NOMO-1 treated with DMSO at 0.1 percent for 48 hours (cell line): ENCODE measurements at regions not wholly inside any gene's neighbourhood (a gene's known extent, or its start where the extent isn't known, plus 50 kb on each side); places are given as distances from the start of the nearest gene placed in this dataset.
"Not testable (repeated sequence)": the region's sequence is repeated elsewhere in the genome, so short reads cannot be mapped to it uniquely, and the experiment has no call there.

Source experiments
- DNase-seq: peaks from one replicate; lab custom pipeline; 2025; ENCODE audit not compliant: unreplicated experiment; lab: John Stamatoyannopoulos, UW

DNA sequence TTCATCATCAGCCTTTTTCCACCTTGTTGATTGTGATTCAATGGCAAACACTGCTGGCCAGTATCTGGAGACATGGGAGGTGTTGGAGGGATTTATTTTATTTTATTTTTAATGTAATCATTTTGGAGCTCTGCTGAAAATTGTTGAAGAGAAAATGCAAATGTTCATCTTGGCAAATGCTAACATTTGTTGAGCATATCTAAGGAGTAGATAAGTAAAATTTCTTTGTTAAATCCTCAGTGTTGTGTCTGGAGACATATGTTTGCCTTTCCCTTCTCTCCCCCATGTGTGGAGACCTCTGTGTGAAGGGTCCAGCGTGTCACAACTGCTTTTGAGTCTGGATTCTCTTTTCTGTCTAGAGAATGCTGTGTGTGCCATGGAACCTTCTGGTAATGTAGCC, 300.3 kb downstream of the FZD1 start:
- no peak for DNase-seq

- DNase-seq, result no peak
Measured at GRCh38 chr7:91565499-91566401, 301.5 kb downstream of the FZD1 start.

DNA sequence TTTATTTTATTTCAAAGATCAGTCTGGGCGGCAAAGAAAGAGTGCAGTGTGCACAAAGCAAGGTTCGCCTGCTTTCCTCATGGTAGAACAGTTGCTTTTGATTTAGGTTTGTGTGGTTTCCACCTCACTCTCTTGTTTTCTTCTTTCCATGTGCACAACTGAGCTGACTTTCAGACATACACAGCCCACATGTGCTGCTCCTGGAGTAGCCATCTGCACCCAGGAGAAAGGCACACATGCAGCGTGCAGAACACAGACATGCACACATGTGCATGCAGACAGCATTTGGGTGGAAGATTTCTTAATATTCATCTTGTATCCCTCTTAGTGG, 302.1 kb downstream of the FZD1 start:
- DNase-seq, result no peak

GRCh38 chr7:91567081-91568012, 303.1 kb downstream of the FZD1 start:
- DNase-seq, result no peak

DNA sequence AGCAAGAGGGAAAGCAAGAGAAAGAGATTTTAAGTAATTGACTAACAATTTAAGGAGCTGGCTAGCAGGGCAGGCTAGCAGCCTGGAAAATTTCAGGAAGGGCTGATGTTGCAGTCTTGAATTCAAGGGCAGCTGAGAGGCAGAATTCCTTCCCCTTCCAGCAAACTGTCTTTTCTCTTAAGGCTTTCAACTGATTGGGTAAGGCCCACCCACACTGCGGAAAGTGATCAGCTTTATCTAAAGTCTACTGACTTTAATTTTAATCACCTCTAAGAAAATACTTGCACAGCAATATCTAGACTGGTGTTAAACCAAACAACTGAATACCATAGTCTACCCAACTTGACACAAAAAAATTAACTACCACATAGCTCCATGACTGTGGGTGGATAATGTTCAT, 303.9 kb downstream of the FZD1 start:
- no peak for DNase-seq

GRCh38 chr7:91569728-91570457, 305.7 kb downstream of the FZD1 start:
- no peak for DNase-seq

GRCh38 chr7:91570560-91570959, 306.3 kb downstream of the FZD1 start:
- no peak for DNase-seq

- DNase-seq, result no peak
Measured at GRCh38 chr7:91571601-91572000, 307.4 kb downstream of the FZD1 start.

DNA sequence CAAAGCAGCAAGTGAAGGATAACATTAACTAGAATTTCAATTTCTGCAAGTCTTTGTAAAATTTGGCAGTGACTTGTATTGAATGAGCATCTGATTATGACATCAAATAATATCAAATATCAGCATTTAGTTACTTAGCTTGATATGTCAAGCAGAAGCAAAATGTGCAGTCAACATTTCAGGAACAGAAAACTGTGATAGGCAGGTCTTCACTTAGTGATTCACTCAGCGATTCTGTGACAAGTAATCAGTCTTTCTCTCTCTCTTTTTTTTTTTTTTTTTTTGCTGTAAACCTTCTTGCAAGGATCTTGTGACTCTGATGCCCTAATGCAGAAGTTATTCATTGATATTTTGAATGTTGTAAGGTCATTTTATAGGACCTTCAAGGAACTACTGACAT, 307.1 kb downstream of the MTERF1 start:
- DNase-seq, result no peak

DNA sequence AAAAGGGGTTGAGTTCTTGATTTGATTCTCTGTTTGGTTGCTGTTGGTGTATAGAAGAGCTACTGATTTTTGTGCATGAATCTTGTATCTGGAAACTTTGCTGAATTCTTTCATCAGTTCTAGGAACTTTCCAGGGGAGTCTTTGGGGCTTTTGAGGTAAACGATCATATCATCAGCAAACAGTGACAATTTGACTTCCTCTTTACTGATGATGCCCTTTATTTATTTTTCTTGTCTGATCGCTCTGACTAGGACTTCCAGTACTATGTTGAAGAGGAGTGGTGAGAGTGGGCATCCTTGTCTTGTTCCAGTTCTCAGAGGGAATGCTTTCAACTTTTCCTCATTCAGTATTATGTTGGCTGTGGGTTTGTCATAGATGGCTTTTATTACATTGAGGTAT, 304.0 kb downstream of the MTERF1 start:
- DNase-seq, result not testable (repeated sequence)

GRCh38 chr7:91579837-91580236, 300.7 kb downstream of the MTERF1 start:
- no peak for DNase-seq

- no peak for DNase-seq
Measured at GRCh38 chr7:91582799-91583477, 297.6 kb downstream of the MTERF1 start.

- peak; percentile 83 for DNase-seq
Measured at GRCh38 chr7:91596287-91596686, 284.2 kb downstream of the MTERF1 start.

DNA sequence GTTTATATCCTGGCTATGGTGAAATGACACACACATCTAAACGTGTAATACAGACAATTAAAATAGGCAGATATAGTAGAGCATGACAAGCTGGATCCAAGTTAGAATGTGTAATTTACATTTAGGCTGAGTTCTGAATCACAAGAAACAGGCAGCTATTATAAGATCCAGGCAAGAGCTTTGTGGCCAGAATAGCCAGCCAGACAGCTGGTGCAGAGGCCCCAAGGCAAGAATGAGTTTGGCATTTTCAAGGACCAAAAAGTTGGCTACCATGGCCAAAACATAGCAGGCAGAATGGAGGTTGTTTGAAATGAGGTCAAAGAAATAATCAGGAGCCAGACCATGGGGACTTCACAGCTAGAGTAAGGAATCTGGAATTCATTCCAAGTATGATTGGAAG, 281.7 kb downstream of the MTERF1 start:
- no peak for DNase-seq

GRCh38 chr7:91600112-91600511, 280.4 kb downstream of the MTERF1 start:
- DNase-seq, result no peak

- no peak for DNase-seq
Measured at GRCh38 chr7:91603707-91604106, 276.8 kb downstream of the MTERF1 start.

- DNase-seq, result no peak
Measured at GRCh38 chr7:91608606-91609005, 271.9 kb downstream of the MTERF1 start.

- no peak for DNase-seq
Measured at GRCh38 chr7:91609525-91609924, 271.0 kb downstream of the MTERF1 start.

DNA sequence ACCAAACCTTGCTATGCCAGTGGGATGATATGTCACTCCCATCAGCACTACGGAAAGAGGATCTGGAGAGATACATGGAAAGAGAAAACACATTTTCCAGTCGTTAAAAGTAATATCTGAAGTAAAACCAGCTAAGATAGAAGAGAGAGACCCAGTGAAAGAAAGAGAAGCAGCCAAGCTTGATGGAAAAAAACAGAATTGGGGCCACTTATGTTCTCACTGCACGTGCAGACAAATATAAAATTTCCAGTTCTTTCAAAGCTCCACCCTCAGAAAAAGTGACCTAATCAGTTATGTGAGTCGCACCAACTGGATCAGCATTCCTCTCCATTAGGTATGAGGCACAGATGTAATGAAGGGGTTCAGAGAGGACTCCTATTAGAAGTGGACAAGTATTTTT, 266.1 kb downstream of the MTERF1 start:
- no peak for DNase-seq

DNA sequence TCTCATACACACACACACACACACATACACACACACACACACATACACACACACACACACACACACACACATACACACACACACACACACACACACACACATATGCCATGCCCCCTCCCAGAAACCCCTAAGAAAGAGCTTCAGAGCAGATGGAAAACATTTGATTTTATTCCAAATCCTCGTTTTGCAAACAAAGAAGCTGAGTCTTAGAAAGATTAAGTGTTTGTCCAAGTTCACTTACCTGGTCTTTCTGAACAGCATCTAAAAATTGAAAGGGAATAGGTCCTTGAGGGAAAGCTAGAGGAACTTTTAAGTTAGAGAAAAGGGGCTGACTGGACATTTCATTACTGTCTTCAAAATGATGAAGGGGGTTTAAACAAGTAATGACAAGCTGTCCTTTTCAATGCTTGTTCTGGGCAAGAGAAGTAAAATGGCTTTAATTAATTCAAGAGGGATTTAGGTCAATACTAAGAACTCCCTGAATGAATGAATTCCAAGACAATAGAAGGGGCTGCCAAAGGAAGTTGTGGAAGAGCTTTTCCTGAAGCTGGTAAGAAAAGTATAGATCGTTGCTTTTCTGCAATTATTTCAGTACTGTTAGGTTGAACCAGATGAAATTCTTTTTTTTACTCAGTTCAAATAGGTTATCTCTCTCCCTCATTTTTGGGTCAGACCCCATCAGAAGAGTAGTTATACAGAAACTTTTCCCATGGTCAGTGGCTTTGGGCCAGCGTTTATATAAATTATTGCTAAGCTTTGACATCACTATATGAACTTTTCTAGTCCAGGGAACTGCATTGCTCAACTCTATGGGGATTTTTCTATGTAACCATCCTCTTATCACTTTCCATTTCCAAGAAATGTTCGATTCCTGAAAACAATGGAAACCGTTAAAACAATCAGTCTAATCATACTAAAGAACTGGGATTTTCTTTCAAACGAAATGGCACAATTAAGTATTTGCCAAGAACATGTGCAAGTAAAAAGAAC, 261.4 kb downstream of the MTERF1 start:
- no peak for DNase-seq
